ENCODE measurements at regions not wholly inside any gene's neighbourhood (a gene's known extent, or its start where the extent isn't known, plus 50 kb on each side); places are given as distances from the start of the nearest gene placed in this dataset.

- no peaks in the 10 kb centered on the region for H3K36me3 Mint-ChIP-seq (ENCODE audit: insufficient read depth, unreplicated experiment)
- H3K4me1 Mint-ChIP-seq (ENCODE audit: insufficient read depth, unreplicated experiment) = no peaks in the 10 kb centered on the region
- no peak overlapping the region for H3K4me3 Mint-ChIP-seq (ENCODE audit: unreplicated experiment)
- no peaks in the 10 kb centered on the region for H3K27me3 Mint-ChIP-seq (ENCODE audit: insufficient read depth, unreplicated experiment)
- TF ChIP-seq CTCF (IDR thresholded peaks at IDR 0.05; ENCODE audit: unreplicated experiment) = no peak
- ChIA-PET POLR2A (no interaction called here), CTCF (no interaction called here)
- no TSS peak for BruUV-seq (replicated peaks)
- H3K27ac Mint-ChIP-seq (ENCODE audit: low read depth, unreplicated experiment) = no peak overlapping the region
- intact Hi-C loops (cut with micrococcal nuclease) = no loop called here
- peaks cover 43% of the 10 kb centered on the region for H3K9me3 Mint-ChIP-seq (ENCODE audit: unreplicated experiment)
- DNase-seq (ENCODE audit: unreplicated experiment) = no peak
Measured at GRCh38 chr13:108000998-108001397, 214.3 kb downstream of the LIG4 start.

GRCh38 chr13:107999751-108000150 is 215.6 kb downstream of the LIG4 start:
- intact Hi-C loops (cut with micrococcal nuclease) = no loop called here
- BruUV-seq (replicated peaks) = no TSS peak
- Mint-ChIP-seq H3K9me3 (ENCODE audit: unreplicated experiment) (peaks cover 41% of the 10 kb centered on the region), H3K4me3 (ENCODE audit: unreplicated experiment) (no peak overlapping the region), H3K36me3 (ENCODE audit: insufficient read depth, unreplicated experiment) (no peaks in the 10 kb centered on the region), H3K27ac (ENCODE audit: low read depth, unreplicated experiment) (no peak overlapping the region), H3K27me3 (ENCODE audit: insufficient read depth, unreplicated experiment) (no peaks in the 10 kb centered on the region), H3K4me1 (ENCODE audit: insufficient read depth, unreplicated experiment) (no peaks in the 10 kb centered on the region)
- ChIA-PET CTCF (no interaction called here), POLR2A (no interaction called here)
- DNase-seq (ENCODE audit: unreplicated experiment) = no peak
- TF ChIP-seq CTCF (IDR thresholded peaks at IDR 0.05; ENCODE audit: unreplicated experiment) = no peak

GRCh38 chr13:107994137-107994536 is 221.2 kb downstream of the LIG4 start:
- BruUV-seq (replicated peaks) = no TSS peak
- Mint-ChIP-seq H3K36me3 (ENCODE audit: insufficient read depth, unreplicated experiment) (no peaks in the 10 kb centered on the region), H3K4me1 (ENCODE audit: insufficient read depth, unreplicated experiment) (no peaks in the 10 kb centered on the region), H3K27ac (ENCODE audit: low read depth, unreplicated experiment) (no peak overlapping the region), H3K9me3 (ENCODE audit: unreplicated experiment) (peaks cover 25% of the 10 kb centered on the region), H3K27me3 (ENCODE audit: insufficient read depth, unreplicated experiment) (no peaks in the 10 kb centered on the region), H3K4me3 (ENCODE audit: unreplicated experiment) (no peak overlapping the region)
- intact Hi-C loops (cut with micrococcal nuclease) = no loop called here
- TF ChIP-seq CTCF (IDR thresholded peaks at IDR 0.05; ENCODE audit: unreplicated experiment) = no peak
- ChIA-PET CTCF (no interaction called here), POLR2A (no interaction called here)
- no peak for DNase-seq (ENCODE audit: unreplicated experiment)

- no peak for TF ChIP-seq CTCF (IDR thresholded peaks at IDR 0.05; ENCODE audit: unreplicated experiment)
- Mint-ChIP-seq H3K9me3 (ENCODE audit: unreplicated experiment) (peaks cover 28% of the 10 kb centered on the region), H3K27me3 (ENCODE audit: insufficient read depth, unreplicated experiment) (no peaks in the 10 kb centered on the region), H3K27ac (ENCODE audit: low read depth, unreplicated experiment) (no peak overlapping the region), H3K4me1 (ENCODE audit: insufficient read depth, unreplicated experiment) (no peaks in the 10 kb centered on the region), H3K4me3 (ENCODE audit: unreplicated experiment) (no peak overlapping the region), H3K36me3 (ENCODE audit: insufficient read depth, unreplicated experiment) (no peaks in the 10 kb centered on the region)
- ChIA-PET CTCF (no interaction called here), POLR2A (no interaction called here)
- intact Hi-C loops (cut with micrococcal nuclease) = no loop called here
- BruUV-seq (replicated peaks) = no TSS peak
- no peak for DNase-seq (ENCODE audit: unreplicated experiment)
Measured at GRCh38 chr13:107993239-107993949, 221.9 kb downstream of the LIG4 start.

All from MCF 10A (cell line).